SH-SY5Y (cell line): ENCODE measurements at regions not wholly inside any gene's neighbourhood (a gene's known extent, or its start where the extent isn't known, plus 50 kb on each side); places are given as distances from the start of the nearest gene placed in this dataset.

ENCODE experiments used
- GATA2 ChIP-seq: IDR thresholded peaks from 2 replicates; pipeline ENCODE4 v1.6.1; 2011; ENCODE audit warnings: mild to moderate bottlenecking, low read depth, low read length
- GATA3 ChIP-seq: IDR thresholded peaks from 2 replicates; pipeline ENCODE4 v1.6.1; 2011; ENCODE audit warnings: low read depth, mild to moderate bottlenecking, low read length, moderate library complexity

GRCh38 chr4:18846313-18846712 lies 824.8 kb upstream of the LCORL start:
- no peak for TF ChIP-seq GATA2
- TF ChIP-seq GATA3 = no peak
